HEK293T (cell line): ENCODE measurements at regions not wholly inside any gene's neighbourhood (a gene's known extent, or its start where the extent isn't known, plus 50 kb on each side); places are given as distances from the start of the nearest gene placed in this dataset.

ENCODE experiments used
- ARNT ChIP-seq: fragments of 450-650 bp; IDR thresholded peaks from 2 replicates; pipeline ENCODE4 v1.6.1; 2017; ENCODE audit warnings: mild to moderate bottlenecking
- BHLHE40 ChIP-seq: fragments of 450-650 bp; IDR thresholded peaks from 2 replicates; pipeline ENCODE4 v1.6.1; 2016; ENCODE audit warnings: mild to moderate bottlenecking, moderate library complexity, borderline replicate concordance
- ELF4 ChIP-seq: fragments of 450-650 bp; IDR thresholded peaks from 2 replicates; pipeline ENCODE4 v1.6.1; 2017; ENCODE audit warnings: antibody characterized with exemption
- FOXA1 ChIP-seq: fragments of 450-650 bp; IDR thresholded peaks from 2 replicates; pipeline ENCODE4 v1.6.1; 2016; ENCODE audit warnings: mild to moderate bottlenecking
- FOXK2 ChIP-seq: fragments of 450-650 bp; IDR thresholded peaks from 2 replicates; pipeline ENCODE4 v1.6.1; 2016; ENCODE audit warnings: mild to moderate bottlenecking
- FOXM1 ChIP-seq: fragments of 450-650 bp; IDR thresholded peaks from 2 replicates; pipeline ENCODE4 v1.6.1; 2017; ENCODE audit warnings: mild to moderate bottlenecking, borderline replicate concordance
- HDGF ChIP-seq: fragments of 450-650 bp; IDR thresholded peaks from 2 replicates; pipeline ENCODE4 v1.6.1; 2017; ENCODE audit warnings: antibody characterized with exemption, borderline replicate concordance
- NFRKB ChIP-seq: fragments of 450-650 bp; IDR thresholded peaks from 2 replicates; pipeline ENCODE4 v1.6.1; 2016; ENCODE audit warnings: mild to moderate bottlenecking, moderate library complexity
- SP1 ChIP-seq: fragments of 450-650 bp; IDR thresholded peaks from 2 replicates; pipeline ENCODE4 v1.6.1; 2017
- SUZ12 ChIP-seq: fragments of 450-650 bp; IDR thresholded peaks from 2 replicates; pipeline ENCODE4 v1.6.1; 2016; ENCODE audit warnings: mild to moderate bottlenecking
- TARDBP ChIP-seq: fragments of 450-650 bp; IDR thresholded peaks from 2 replicates; pipeline ENCODE4 v1.6.1; 2016
- ZNF384 ChIP-seq: fragments of 450-650 bp; IDR thresholded peaks from 2 replicates; pipeline ENCODE4 v1.6.1; 2016

GRCh38 chr13:39281539-39282150 lies 243.4 kb downstream of the NHLRC3 start:
- TF ChIP-seq HDGF, result no peak
- TF ChIP-seq FOXA1, result no peak
- TF ChIP-seq SP1, result no peak
- TF ChIP-seq ELF4, result no peak
- TF ChIP-seq ZNF384, result no peak
- TF ChIP-seq FOXK2, result no peak
- TF ChIP-seq NFRKB, result no peak
- TF ChIP-seq FOXM1, result no peak
- TF ChIP-seq SUZ12, result no peak
- TF ChIP-seq BHLHE40, result no peak
- no peak for TF ChIP-seq ARNT
- no peak for TF ChIP-seq TARDBP
